ENCODE measurements at regions not wholly inside any gene's neighbourhood (a gene's known extent, or its start where the extent isn't known, plus 50 kb on each side); places are given as distances from the start of the nearest gene placed in this dataset.

- Mint-ChIP-seq H3K9me3 (peaks cover 20% of the 10 kb centered on the region), H3K4me3 (no peak overlapping the region), H3K36me3 (ENCODE audit: low read depth) (peaks cover 8% of the 10 kb centered on the region), H3K27ac (no peak overlapping the region), H3K27me3 (ENCODE audit: low read depth) (peaks cover 11% of the 10 kb centered on the region), H3K4me1 (ENCODE audit: low read depth) (no peaks in the 10 kb centered on the region)
- DNase-seq = no peak
- intact Hi-C loops (cut with micrococcal nuclease) = no loop called here
- CTCF ChIA-PET = no interaction called here
Observed at GRCh38 chr11:27287205-27287604, 75.8 kb downstream of the CCDC34 start.

- intact Hi-C loops (cut with micrococcal nuclease) = no loop called here
- no peaks in the 10 kb centered on the region for H3K4me1 Mint-ChIP-seq (ENCODE audit: low read depth)
- H3K4me3 Mint-ChIP-seq = no peak overlapping the region
- peaks cover 8% of the 10 kb centered on the region for H3K9me3 Mint-ChIP-seq
- no peak overlapping the region for H3K27ac Mint-ChIP-seq
- CTCF ChIA-PET = no interaction called here
- peaks cover 1% of the 10 kb centered on the region for H3K36me3 Mint-ChIP-seq (ENCODE audit: low read depth)
- DNase-seq = no peak
- H3K27me3 Mint-ChIP-seq (ENCODE audit: low read depth) = peaks cover 6% of the 10 kb centered on the region
Observed at GRCh38 chr11:27285761-27286160, 77.3 kb downstream of the CCDC34 start.

DNA sequence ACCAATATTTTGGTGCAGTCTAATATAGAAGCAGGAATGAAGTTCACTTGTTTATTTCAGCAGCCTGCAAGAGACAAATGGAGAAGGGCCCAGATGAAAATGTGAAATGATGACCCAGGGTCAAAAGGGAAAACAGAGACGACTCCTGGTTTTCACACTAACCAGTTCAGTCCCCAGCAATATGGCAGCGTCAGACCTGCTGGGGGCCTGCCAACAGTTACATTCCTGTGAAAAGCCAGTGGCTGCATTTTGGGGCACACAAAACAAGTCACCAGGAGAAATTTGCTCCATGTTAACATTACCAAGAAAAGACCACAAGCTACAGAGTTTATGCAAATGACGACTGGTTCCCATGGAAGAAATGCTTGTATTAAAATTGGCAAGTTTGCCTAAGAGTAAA lies 80.2 kb downstream of the CCDC34 start:
- no peak for DNase-seq
- Mint-ChIP-seq H3K27me3 (ENCODE audit: low read depth) (peaks cover 7% of the 10 kb centered on the region), H3K4me3 (no peak overlapping the region), H3K27ac (no peak overlapping the region), H3K4me1 (ENCODE audit: low read depth) (no peaks in the 10 kb centered on the region), H3K36me3 (ENCODE audit: low read depth) (no peaks in the 10 kb centered on the region), H3K9me3 (no peaks in the 10 kb centered on the region)
- CTCF ChIA-PET = interaction anchor here (1.1 to 1.7 kb wide), 2 partner anchors 13 to 70 kb away, joined by 4 to 5 read pairs; no protein-coding TSS in a partner anchor
- intact Hi-C loops (cut with micrococcal nuclease) = no loop called here

DNA sequence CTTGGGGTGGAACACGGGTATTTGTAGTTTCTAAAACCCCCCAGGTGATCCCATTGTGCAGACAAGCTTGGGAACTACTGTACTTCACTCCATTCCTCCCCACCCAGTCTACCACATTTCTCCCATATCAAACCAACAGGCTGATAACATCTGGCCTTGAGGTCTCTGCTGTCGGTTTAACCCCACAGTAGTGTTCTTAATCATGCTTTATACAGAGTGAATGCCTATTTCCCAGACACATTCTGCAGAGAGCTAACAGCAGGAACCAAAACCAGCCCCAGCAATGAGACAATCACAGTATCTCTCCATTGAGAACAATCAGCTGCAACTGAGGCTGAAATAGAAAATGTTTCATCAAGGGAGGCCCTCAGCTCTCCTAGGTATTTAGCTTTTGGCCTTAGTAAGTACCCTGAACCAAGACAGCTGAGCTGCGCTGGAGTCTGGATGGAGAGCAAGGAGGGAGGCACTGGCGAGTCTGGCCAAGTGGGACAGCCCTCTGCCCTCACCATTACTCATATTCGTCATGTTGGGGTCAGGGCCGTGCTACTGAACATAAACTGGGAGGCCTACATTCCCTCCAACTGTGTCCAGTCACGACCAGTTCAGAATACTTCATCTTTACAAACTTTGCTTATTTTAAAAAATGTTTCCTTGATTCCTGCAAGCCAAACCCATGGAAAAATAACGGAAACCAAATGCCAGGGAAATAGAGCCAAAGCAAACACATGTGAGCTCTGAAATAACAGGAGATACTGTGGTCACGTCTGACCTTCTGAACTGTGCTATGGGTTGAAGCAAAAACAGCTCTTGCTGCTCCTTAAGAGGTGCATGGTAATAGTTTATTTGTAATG lies 81.0 kb downstream of the CCDC34 start:
- DNase-seq = no peak
- no peaks in the 10 kb centered on the region for H3K9me3 Mint-ChIP-seq
- CTCF ChIA-PET = interaction anchor here (1.1 to 1.7 kb wide), 2 partner anchors 14 to 69 kb away, joined by 4 to 5 read pairs; no protein-coding TSS in a partner anchor
- no peak overlapping the region for H3K4me3 Mint-ChIP-seq
- peaks cover 11% of the 10 kb centered on the region for H3K27me3 Mint-ChIP-seq (ENCODE audit: low read depth)
- no peaks in the 10 kb centered on the region for H3K4me1 Mint-ChIP-seq (ENCODE audit: low read depth)
- intact Hi-C loops (cut with micrococcal nuclease) = no loop called here
- H3K36me3 Mint-ChIP-seq (ENCODE audit: low read depth) = no peaks in the 10 kb centered on the region
- no peak overlapping the region for H3K27ac Mint-ChIP-seq

GRCh38 chr11:27281276-27281675 lies 81.7 kb downstream of the CCDC34 start:
- no peak for DNase-seq
- Mint-ChIP-seq H3K27me3 (ENCODE audit: low read depth) (peaks cover 11% of the 10 kb centered on the region), H3K27ac (no peak overlapping the region), H3K4me1 (ENCODE audit: low read depth) (no peaks in the 10 kb centered on the region), H3K9me3 (no peaks in the 10 kb centered on the region), H3K36me3 (ENCODE audit: low read depth) (no peaks in the 10 kb centered on the region), H3K4me3 (no peak overlapping the region)
- CTCF ChIA-PET = no interaction called here
- intact Hi-C loops (cut with micrococcal nuclease) = no loop called here

GRCh38 chr11:27280140-27280539 lies 82.9 kb downstream of the CCDC34 start:
- Mint-ChIP-seq H3K4me1 (ENCODE audit: low read depth) (no peaks in the 10 kb centered on the region), H3K27ac (no peak overlapping the region), H3K9me3 (no peaks in the 10 kb centered on the region), H3K27me3 (ENCODE audit: low read depth) (peaks cover 11% of the 10 kb centered on the region), H3K4me3 (no peak overlapping the region), H3K36me3 (ENCODE audit: low read depth) (no peaks in the 10 kb centered on the region)
- no peak for DNase-seq
- CTCF ChIA-PET = interaction anchor here (0.7 kb wide), 1 partner anchor 219 kb away, joined by 4 read pairs; no protein-coding TSS in a partner anchor
- intact Hi-C loops (cut with micrococcal nuclease) = no loop called here

GRCh38 chr11:27279460-27279859 lies 83.6 kb downstream of the CCDC34 start:
- no peaks in the 10 kb centered on the region for H3K4me1 Mint-ChIP-seq (ENCODE audit: low read depth)
- H3K27me3 Mint-ChIP-seq (ENCODE audit: low read depth) = peaks cover 13% of the 10 kb centered on the region
- no peaks in the 10 kb centered on the region for H3K36me3 Mint-ChIP-seq (ENCODE audit: low read depth)
- DNase-seq = no peak
- H3K4me3 Mint-ChIP-seq = no peak overlapping the region
- CTCF ChIA-PET = no interaction called here
- intact Hi-C loops (cut with micrococcal nuclease) = no loop called here
- no peaks in the 10 kb centered on the region for H3K9me3 Mint-ChIP-seq
- H3K27ac Mint-ChIP-seq = no peak overlapping the region

DNA sequence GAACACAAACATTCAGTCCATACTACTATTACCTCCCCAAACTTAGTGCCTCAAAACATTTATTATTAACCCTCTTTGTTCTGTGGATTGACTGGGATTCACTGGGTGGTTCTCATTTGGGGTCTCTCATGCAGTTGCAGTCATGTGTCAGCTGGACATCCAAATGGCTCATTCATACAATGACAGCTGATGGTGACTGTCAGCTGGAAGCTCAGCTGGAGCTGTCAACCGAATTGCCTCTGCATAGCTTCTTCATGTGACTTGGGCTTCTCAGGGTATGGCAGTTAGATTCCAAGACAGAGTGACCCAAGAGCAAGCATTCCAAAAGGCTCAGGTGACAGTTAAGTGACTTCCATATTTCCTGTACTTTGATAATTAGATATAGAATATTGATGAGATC lies 85.2 kb downstream of the CCDC34 start:
- Mint-ChIP-seq H3K9me3 (no peaks in the 10 kb centered on the region), H3K27ac (no peak overlapping the region), H3K4me3 (no peak overlapping the region), H3K36me3 (ENCODE audit: low read depth) (no peaks in the 10 kb centered on the region), H3K27me3 (ENCODE audit: low read depth) (peaks cover 22% of the 10 kb centered on the region), H3K4me1 (ENCODE audit: low read depth) (no peaks in the 10 kb centered on the region)
- CTCF ChIA-PET = interaction anchor here (0.9 kb wide), 1 partner anchor 94 kb away, joined by 4 read pairs; no protein-coding TSS in a partner anchor
- intact Hi-C loops (cut with micrococcal nuclease) = no loop called here
- DNase-seq = no peak

DNA sequence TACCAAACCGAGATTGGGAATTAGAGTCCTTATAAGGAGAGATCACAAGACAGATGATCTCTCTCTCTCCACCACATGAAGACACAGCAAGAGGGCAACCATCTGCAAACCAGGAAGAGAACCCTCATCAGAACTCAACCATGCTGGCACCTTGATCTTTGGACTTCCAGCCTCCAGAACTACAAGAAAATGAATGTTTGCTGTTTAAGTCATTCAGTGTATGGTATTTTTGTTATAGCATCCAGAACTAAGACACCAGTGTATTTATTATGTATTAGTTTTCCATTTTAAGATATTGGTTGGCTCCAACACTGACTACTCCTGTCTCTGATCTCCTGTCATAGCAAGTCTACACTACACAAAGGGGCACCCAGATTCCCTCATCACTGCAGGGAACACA lies 86.9 kb downstream of the CCDC34 start:
- CTCF ChIA-PET = no interaction called here
- Mint-ChIP-seq H3K27me3 (ENCODE audit: low read depth) (peaks cover 24% of the 10 kb centered on the region), H3K36me3 (ENCODE audit: low read depth) (no peaks in the 10 kb centered on the region), H3K4me1 (ENCODE audit: low read depth) (no peaks in the 10 kb centered on the region), H3K4me3 (no peak overlapping the region), H3K27ac (no peak overlapping the region), H3K9me3 (peaks cover 6% of the 10 kb centered on the region)
- DNase-seq = no peak
- intact Hi-C loops (cut with micrococcal nuclease) = no loop called here

DNA sequence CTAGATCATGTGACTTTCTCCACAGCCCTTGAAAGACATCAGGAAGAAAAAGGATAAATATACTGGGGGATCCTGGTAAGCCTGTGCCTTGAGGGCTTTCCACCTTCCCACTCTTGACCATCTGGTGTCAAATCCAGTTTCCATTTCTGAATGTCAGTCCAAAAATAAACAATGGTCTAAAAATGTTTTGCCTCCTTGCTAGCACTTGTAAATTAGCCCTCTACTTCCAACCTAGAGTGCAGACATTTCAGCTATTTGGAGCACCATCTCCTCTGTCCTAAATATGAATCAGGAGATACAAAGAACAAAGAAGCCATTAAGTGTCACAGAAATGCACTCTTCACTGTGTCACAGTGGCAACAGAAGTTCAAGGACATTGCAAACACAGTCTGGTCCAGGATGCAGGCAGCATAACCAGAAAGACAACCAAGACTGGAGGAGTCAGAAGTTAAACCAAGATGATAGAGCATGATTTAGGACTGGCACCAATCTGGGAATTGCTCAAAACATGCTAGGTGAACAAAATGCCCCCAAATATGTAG lies 88.1 kb downstream of the CCDC34 start:
- Mint-ChIP-seq H3K36me3 (ENCODE audit: low read depth) (no peaks in the 10 kb centered on the region), H3K27me3 (ENCODE audit: low read depth) (peaks cover 27% of the 10 kb centered on the region), H3K4me3 (no peak overlapping the region), H3K27ac (no peak overlapping the region), H3K4me1 (ENCODE audit: low read depth) (no peaks in the 10 kb centered on the region), H3K9me3 (peaks cover 8% of the 10 kb centered on the region)
- intact Hi-C loops (cut with micrococcal nuclease) = no loop called here
- CTCF ChIA-PET = no interaction called here
- DNase-seq = no peak

- Mint-ChIP-seq H3K27me3 (ENCODE audit: low read depth) (peaks cover 12% of the 10 kb centered on the region), H3K4me1 (ENCODE audit: low read depth) (no peaks in the 10 kb centered on the region), H3K36me3 (ENCODE audit: low read depth) (no peaks in the 10 kb centered on the region), H3K4me3 (no peak overlapping the region), H3K9me3 (peaks cover 11% of the 10 kb centered on the region), H3K27ac (no peak overlapping the region)
- intact Hi-C loops (cut with micrococcal nuclease) = no loop called here
- CTCF ChIA-PET = no interaction called here
- DNase-seq = no peak
Observed at GRCh38 chr11:27266125-27266524, 96.9 kb downstream of the CCDC34 start.

- CTCF ChIA-PET = no interaction called here
- H3K36me3 Mint-ChIP-seq (ENCODE audit: low read depth) = no peaks in the 10 kb centered on the region
- H3K4me3 Mint-ChIP-seq = no peak overlapping the region
- H3K4me1 Mint-ChIP-seq (ENCODE audit: low read depth) = no peaks in the 10 kb centered on the region
- intact Hi-C loops (cut with micrococcal nuclease) = no loop called here
- DNase-seq = no peak
- peaks cover 7% of the 10 kb centered on the region for H3K27me3 Mint-ChIP-seq (ENCODE audit: low read depth)
- peaks cover 4% of the 10 kb centered on the region for H3K9me3 Mint-ChIP-seq
- no peak overlapping the region for H3K27ac Mint-ChIP-seq
Observed at GRCh38 chr11:27263986-27264385, 99.0 kb downstream of the CCDC34 start.

DNA sequence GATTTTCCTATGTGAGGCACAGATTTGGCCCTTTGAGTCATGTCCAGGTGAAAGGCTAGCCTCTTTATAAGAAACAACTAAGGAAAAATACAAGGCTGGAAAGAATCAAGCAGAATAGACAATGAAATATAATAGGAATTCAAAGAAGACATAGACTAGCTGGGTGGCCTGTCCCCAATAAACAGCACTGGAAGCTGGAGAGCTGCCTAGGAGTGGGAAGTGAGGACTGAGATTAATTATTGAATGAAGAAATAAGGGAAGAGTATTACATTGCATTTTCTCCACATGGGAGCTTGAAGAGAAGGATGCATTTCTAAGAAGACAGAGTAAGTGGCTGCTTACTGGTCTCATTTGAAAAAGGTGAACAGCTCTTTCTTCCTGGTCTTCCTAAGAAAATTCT lies 100.0 kb downstream of the CCDC34 start:
- intact Hi-C loops (cut with micrococcal nuclease) = no loop called here
- H3K9me3 Mint-ChIP-seq = peaks cover 3% of the 10 kb centered on the region
- peaks cover 9% of the 10 kb centered on the region for H3K27me3 Mint-ChIP-seq (ENCODE audit: low read depth)
- H3K4me1 Mint-ChIP-seq (ENCODE audit: low read depth) = no peaks in the 10 kb centered on the region
- H3K36me3 Mint-ChIP-seq (ENCODE audit: low read depth) = no peaks in the 10 kb centered on the region
- H3K4me3 Mint-ChIP-seq = no peak overlapping the region
- DNase-seq = no peak
- H3K27ac Mint-ChIP-seq = no peak overlapping the region
- CTCF ChIA-PET = no interaction called here
